ENCODE measurements at regions not wholly inside any gene's neighbourhood (a gene's known extent, or its start where the extent isn't known, plus 50 kb on each side); places are given as distances from the start of the nearest gene placed in this dataset.

DNA sequence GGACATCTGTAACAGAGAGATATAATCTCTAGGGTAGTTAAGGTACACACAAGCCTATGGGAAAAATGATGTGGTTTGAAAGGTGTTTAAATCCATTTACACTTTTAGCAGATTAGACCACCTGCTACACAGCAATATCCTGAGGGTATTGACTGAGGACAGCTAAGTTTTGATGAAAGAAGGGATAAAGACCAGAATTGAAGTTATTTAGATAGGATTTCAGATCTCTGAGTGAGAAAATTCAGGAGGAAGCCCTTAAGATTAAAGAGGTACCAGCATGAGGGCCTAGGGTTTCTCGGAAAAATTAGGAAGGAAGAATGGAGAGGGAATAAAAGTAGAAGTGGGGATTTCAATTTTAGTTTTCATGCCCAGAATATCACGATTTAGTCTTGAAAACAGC, 267.3 kb downstream of the COX7C start:
- Histone ChIP-seq H3K27me3 (ENCODE audit: control insufficient read depth, insufficient read depth, low read length) (no peaks in the 10 kb centered on the region), H3K9me3 (ENCODE audit: control insufficient read depth, insufficient read depth, low read length) (no peaks in the 10 kb centered on the region), H3K27ac (ENCODE audit: low read depth, low read length) (no peak overlapping the region), H3K4me3 (ENCODE audit: low read depth, low read length) (no peak overlapping the region)
- CTCF ChIA-PET = interaction anchor here (1.1 to 1.5 kb wide), 2 partner anchors 84 to 129 kb away, joined by 3 to 8 read pairs; no protein-coding TSS in a partner anchor
- DNase-seq (ENCODE audit: low read depth, low spot score) = no peak
- TF ChIP-seq, protein P1, sequence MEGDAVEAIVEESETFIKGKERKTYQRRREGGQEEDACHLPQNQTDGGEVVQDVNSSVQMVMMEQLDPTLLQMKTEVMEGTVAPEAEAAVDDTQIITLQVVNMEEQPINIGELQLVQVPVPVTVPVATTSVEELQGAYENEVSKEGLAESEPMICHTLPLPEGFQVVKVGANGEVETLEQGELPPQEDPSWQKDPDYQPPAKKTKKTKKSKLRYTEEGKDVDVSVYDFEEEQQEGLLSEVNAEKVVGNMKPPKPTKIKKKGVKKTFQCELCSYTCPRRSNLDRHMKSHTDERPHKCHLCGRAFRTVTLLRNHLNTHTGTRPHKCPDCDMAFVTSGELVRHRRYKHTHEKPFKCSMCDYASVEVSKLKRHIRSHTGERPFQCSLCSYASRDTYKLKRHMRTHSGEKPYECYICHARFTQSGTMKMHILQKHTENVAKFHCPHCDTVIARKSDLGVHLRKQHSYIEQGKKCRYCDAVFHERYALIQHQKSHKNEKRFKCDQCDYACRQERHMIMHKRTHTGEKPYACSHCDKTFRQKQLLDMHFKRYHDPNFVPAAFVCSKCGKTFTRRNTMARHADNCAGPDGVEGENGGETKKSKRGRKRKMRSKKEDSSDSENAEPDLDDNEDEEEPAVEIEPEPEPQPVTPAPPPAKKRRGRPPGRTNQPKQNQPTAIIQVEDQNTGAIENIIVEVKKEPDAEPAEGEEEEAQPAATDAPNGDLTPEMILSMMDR (IDR thresholded peaks at IDR 0.05; ENCODE audit: low read depth, low read length) = no peak
- POLR2A ChIA-PET = no interaction called here

DNA sequence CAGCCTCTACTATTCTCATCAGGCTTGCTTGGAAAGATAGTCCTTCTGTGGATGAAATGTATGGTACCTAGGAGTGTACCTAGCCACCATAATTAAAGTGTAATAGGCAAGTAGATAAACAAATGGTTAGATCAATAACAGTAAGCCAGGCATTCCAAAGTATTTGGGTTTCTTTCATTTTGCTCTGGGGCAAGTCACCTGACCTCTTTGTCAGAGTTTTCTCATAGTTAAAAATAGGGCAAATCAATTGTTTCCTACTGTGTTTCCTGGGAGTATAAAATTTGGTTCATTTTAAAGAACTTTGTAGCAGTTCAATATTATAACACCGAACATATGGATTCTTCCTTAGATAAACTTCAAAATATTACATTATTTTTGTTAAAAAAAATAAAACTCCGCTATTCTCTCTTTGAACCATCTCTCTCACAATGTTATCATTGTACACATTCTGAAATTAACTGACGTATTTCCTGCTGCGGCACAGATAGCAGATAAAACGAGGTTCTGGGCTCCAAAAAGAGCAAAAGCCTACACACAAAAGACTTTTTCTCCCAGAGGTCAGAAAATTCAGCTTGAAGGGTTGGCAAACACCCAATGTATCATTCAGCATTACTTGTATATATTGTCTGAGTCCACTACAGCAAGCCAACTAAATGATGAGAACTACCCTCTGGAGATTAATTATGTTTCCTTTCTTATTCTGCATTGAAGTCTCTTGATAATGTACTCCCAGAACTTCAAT, 267.9 kb downstream of the COX7C start:
- Histone ChIP-seq H3K4me3 (ENCODE audit: low read depth, low read length) (no peak overlapping the region), H3K9me3 (ENCODE audit: control insufficient read depth, insufficient read depth, low read length) (no peaks in the 10 kb centered on the region), H3K27me3 (ENCODE audit: control insufficient read depth, insufficient read depth, low read length) (no peaks in the 10 kb centered on the region), H3K27ac (ENCODE audit: low read depth, low read length) (no peak overlapping the region)
- ChIA-PET CTCF (interaction anchor here (1.0 to 1.5 kb wide), 2 partner anchors 83 kb away, joined by 3 to 8 read pairs; no protein-coding TSS in a partner anchor), POLR2A (no interaction called here)
- TF ChIP-seq, protein P1 (IDR thresholded peaks at IDR 0.05; ENCODE audit: low read depth, low read length) = no peak
- DNase-seq (ENCODE audit: low read depth, low spot score) = no peak

DNA sequence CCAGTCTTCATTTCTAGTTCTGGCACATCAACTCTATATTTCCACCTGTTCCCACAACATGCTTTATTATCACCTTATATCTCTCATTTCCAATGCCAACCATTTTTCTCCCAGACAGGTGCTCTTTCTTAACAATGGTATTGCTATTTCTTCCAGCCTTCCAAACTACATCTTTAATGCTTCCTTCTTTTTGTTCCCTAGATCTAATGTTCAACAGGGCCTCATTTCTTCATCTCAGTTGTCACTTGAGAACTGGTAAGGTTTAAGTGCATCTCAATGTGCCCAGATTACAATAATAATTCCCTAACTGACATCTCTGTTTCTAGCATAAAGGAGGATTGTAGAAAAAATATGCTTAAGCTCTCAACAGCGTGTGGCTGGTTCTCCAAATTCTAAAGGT, 272.6 kb downstream of the COX7C start:
- TF ChIP-seq, protein P1 (IDR thresholded peaks at IDR 0.05; ENCODE audit: low read depth, low read length) = no peak
- ChIA-PET POLR2A (no interaction called here), CTCF (interaction anchor here (0.6 to 2.3 kb wide), 3 partner anchors 10 to 78 kb away, joined by 3 to 8 read pairs (median 4); no protein-coding TSS in a partner anchor)
- H3K27ac ChIP-seq (ENCODE audit: low read depth, low read length) = no peak overlapping the region
- H3K4me3 ChIP-seq (ENCODE audit: low read depth, low read length) = no peak overlapping the region
- no peaks in the 10 kb centered on the region for H3K9me3 ChIP-seq (ENCODE audit: control insufficient read depth, insufficient read depth, low read length)
- no peaks in the 10 kb centered on the region for H3K27me3 ChIP-seq (ENCODE audit: control insufficient read depth, insufficient read depth, low read length)
- DNase-seq (ENCODE audit: low read depth, low spot score) = no peak

DNA sequence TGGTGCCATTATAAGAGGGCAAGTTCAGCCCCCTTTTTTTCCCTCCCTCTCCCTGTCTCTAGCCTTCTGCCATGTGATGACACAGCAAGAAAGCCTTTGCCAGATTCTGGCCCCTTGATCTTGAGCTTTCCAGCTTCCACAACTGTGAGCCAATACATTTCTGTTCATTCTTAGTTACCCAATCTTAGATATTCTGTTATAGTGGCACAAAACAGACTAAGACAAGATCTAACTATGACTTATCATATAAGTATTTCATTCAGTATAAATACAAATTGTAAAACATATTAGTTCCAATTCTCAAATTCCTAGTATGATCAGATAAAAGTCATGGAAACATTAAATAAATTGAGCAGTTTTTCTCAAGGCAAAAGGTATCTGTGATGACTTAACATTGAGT, 276.3 kb downstream of the COX7C start:
- Histone ChIP-seq H3K27me3 (ENCODE audit: control insufficient read depth, insufficient read depth, low read length) (no peaks in the 10 kb centered on the region), H3K9me3 (ENCODE audit: control insufficient read depth, insufficient read depth, low read length) (no peaks in the 10 kb centered on the region), H3K27ac (ENCODE audit: low read depth, low read length) (no peak overlapping the region), H3K4me3 (ENCODE audit: low read depth, low read length) (no peak overlapping the region)
- POLR2A ChIA-PET = no interaction called here
- no peak for DNase-seq (ENCODE audit: low read depth, low spot score)
- CTCF ChIA-PET = interaction anchor here (2.1 kb wide), 1 partner anchor 14 kb away, joined by 10 read pairs; no protein-coding TSS in a partner anchor
- TF ChIP-seq, protein P1 (IDR thresholded peaks at IDR 0.05; ENCODE audit: low read depth, low read length) = no peak

DNA sequence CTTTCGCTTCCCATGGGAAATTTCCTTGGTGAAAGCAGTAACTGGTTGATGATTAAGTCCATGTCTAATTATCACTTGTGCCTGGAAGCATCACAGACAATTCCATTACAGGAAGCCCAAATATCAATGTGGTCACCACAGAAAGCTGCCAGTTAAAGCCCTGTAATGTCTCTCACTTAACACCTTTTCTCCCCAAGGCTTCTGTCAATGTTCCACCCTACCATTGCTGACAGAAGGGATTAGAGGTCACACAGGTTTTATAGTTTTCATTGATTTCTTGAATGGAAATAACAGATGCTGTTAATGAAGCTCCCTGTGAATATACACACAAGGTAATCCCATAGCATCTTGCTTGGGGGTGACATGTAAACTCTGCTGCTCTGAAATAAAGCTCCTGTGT, 279.2 kb downstream of the COX7C start:
- H3K9me3 ChIP-seq (ENCODE audit: control insufficient read depth, insufficient read depth, low read length) = no peaks in the 10 kb centered on the region

More for the DNA sequence above, 279.2 kb downstream of the COX7C start:
- H3K27me3 ChIP-seq (ENCODE audit: control insufficient read depth, insufficient read depth, low read length) = no peaks in the 10 kb centered on the region
- no peak for DNase-seq (ENCODE audit: low read depth, low spot score)
- H3K4me3 ChIP-seq (ENCODE audit: low read depth, low read length) = no peak overlapping the region
- TF ChIP-seq, protein P1 (IDR thresholded peaks at IDR 0.05; ENCODE audit: low read depth, low read length) = no peak
- CTCF ChIA-PET = interaction anchor here (0.6 kb wide), 1 partner anchor 60 kb away, joined by 3 read pairs; no protein-coding TSS in a partner anchor
- no peak overlapping the region for H3K27ac ChIP-seq (ENCODE audit: low read depth, low read length)
- POLR2A ChIA-PET = no interaction called here
